ENCODE measurements at regions not wholly inside any gene's neighbourhood (a gene's known extent, or its start where the extent isn't known, plus 50 kb on each side); places are given as distances from the start of the nearest gene placed in this dataset.

GRCh38 chr12:67155863-67156262, 113.3 kb upstream of the CAND1 start:
- Histone ChIP-seq H3K27ac (ENCODE audit: low read depth in 1 of 2, low read length in 2 of 2) (no peak overlapping the region), H3K4me3 (ENCODE audit: low read length) (no peak overlapping the region), H3K36me3 (ENCODE audit: insufficient read depth, low read length) (no peaks in the 10 kb centered on the region), H3K27me3 (ENCODE audit: control insufficient read depth in 1 of 2, insufficient read depth in 2 of 2, low read length in 2 of 2) (peaks cover 0 to 2% of the 10 kb centered on the region in 2 experiments), H3K9me3 (ENCODE audit: control insufficient read depth in 1 of 2, insufficient read depth in 1 of 2, low read length in 2 of 2) (no peaks in the 10 kb centered on the region), H3K4me1 (ENCODE audit: insufficient read depth, low read length) (no peaks in the 10 kb centered on the region)
- intact Hi-C loops (cut with DNase I, micrococcal nuclease) = no loop called here
- Mint-ChIP-seq H3K27ac (no peak overlapping the region), H3K4me3 (no peak overlapping the region), H3K9me3 (no peaks in the 10 kb centered on the region), H3K4me1 (ENCODE audit: low read depth) (no peaks in the 10 kb centered on the region), H3K27me3 (peaks cover 10% of the 10 kb centered on the region), H3K36me3 (ENCODE audit: low read depth) (no peaks in the 10 kb centered on the region)
- ChIA-PET POLR2A (no interaction called here), CTCF (no interaction called here)
- TF ChIP-seq, protein P1, sequence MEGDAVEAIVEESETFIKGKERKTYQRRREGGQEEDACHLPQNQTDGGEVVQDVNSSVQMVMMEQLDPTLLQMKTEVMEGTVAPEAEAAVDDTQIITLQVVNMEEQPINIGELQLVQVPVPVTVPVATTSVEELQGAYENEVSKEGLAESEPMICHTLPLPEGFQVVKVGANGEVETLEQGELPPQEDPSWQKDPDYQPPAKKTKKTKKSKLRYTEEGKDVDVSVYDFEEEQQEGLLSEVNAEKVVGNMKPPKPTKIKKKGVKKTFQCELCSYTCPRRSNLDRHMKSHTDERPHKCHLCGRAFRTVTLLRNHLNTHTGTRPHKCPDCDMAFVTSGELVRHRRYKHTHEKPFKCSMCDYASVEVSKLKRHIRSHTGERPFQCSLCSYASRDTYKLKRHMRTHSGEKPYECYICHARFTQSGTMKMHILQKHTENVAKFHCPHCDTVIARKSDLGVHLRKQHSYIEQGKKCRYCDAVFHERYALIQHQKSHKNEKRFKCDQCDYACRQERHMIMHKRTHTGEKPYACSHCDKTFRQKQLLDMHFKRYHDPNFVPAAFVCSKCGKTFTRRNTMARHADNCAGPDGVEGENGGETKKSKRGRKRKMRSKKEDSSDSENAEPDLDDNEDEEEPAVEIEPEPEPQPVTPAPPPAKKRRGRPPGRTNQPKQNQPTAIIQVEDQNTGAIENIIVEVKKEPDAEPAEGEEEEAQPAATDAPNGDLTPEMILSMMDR (IDR thresholded peaks at IDR 0.05) = no peak
- DNase-seq = no peak
- ATAC-seq (ENCODE audit: poor library complexity) = no peak

DNA sequence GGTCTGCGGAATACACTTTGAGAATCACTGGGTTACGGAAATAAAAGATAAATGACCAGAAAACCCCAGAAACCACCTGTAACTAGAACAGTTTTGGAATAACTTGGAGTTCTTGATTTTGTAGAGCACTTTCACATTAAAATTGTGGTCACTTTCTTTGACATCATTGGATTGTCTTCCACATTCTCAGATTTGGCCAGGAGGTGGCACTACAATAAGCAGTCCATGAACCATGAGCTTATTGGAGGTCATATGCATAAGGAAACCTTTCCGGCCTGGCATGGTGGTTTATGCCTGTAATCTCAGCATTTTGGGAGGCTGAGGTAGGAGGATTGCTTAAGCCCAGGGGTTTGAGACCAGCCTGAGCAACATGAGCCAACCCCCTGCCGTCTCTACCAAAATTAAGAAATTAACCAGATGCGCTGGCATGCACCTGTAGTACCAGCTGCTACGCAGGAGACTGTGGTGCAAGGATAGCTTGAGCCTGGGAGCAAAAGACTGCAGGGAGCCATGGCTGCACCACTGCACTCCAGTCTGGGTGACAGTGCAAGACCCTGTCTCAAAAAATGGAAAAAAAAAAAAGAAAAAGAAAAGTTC, 107.7 kb upstream of the CAND1 start:
- no peaks in the 10 kb centered on the region for H3K4me1 Mint-ChIP-seq (ENCODE audit: low read depth)
- H3K27ac Mint-ChIP-seq = no peak overlapping the region
- Histone ChIP-seq H3K4me3 (ENCODE audit: low read length) (no peak overlapping the region), H3K27ac (ENCODE audit: low read depth in 1 of 2, low read length in 2 of 2) (no peak overlapping the region), H3K4me1 (ENCODE audit: insufficient read depth, low read length) (no peaks in the 10 kb centered on the region), H3K36me3 (ENCODE audit: insufficient read depth, low read length) (no peaks in the 10 kb centered on the region), H3K9me3 (ENCODE audit: control insufficient read depth in 1 of 2, insufficient read depth in 1 of 2, low read length in 2 of 2) (no peaks in the 10 kb centered on the region), H3K27me3 (ENCODE audit: control insufficient read depth in 1 of 2, insufficient read depth in 2 of 2, low read length in 2 of 2) (no peaks in the 10 kb centered on the region)
- ChIA-PET POLR2A (interaction anchor here (1.3 kb wide), 1 partner anchor 108 kb away, joined by 4 read pairs; the partner anchor contains the start of gene CAND1), CTCF (interaction anchor here (1.1 to 1.2 kb wide), 2 partner anchors 11 to 13 kb away, joined by 3 read pairs; no protein-coding TSS in a partner anchor)
- intact Hi-C loops (cut with DNase I, micrococcal nuclease) = no loop called here
- DNase-seq (peak in 10 of 14 experiments; percentile 1 to 57 (median 22)), ATAC-seq (ENCODE audit: poor library complexity) (peak; percentile 58)
- no peak overlapping the region for H3K4me3 Mint-ChIP-seq
- H3K27me3 Mint-ChIP-seq = no peaks in the 10 kb centered on the region
- H3K9me3 Mint-ChIP-seq = no peaks in the 10 kb centered on the region
- TF ChIP-seq, protein P1 (IDR thresholded peaks at IDR 0.05) = peak; percentile 48
- no peaks in the 10 kb centered on the region for H3K36me3 Mint-ChIP-seq (ENCODE audit: low read depth)

- ChIA-PET POLR2A (no interaction called here), CTCF (no interaction called here)
- H3K27me3 ChIP-seq (ENCODE audit: control insufficient read depth in 1 of 2, insufficient read depth in 2 of 2, low read length in 2 of 2) = no peaks in the 10 kb centered on the region
- H3K4me3 Mint-ChIP-seq = no peak overlapping the region
- no peaks in the 10 kb centered on the region for H3K36me3 Mint-ChIP-seq (ENCODE audit: low read depth)
- no peaks in the 10 kb centered on the region for H3K4me1 Mint-ChIP-seq (ENCODE audit: low read depth)
- DNase-seq (no peak), ATAC-seq (ENCODE audit: poor library complexity) (no peak)
- H3K27ac ChIP-seq (ENCODE audit: low read depth in 1 of 2, low read length in 2 of 2) = no peak overlapping the region
- no peak overlapping the region for H3K27ac Mint-ChIP-seq
- no peaks in the 10 kb centered on the region for H3K36me3 ChIP-seq (ENCODE audit: insufficient read depth, low read length)
- H3K9me3 ChIP-seq (ENCODE audit: control insufficient read depth in 1 of 2, insufficient read depth in 1 of 2, low read length in 2 of 2) = no peaks in the 10 kb centered on the region
- H3K4me1 ChIP-seq (ENCODE audit: insufficient read depth, low read length) = no peaks in the 10 kb centered on the region
- intact Hi-C loops (cut with DNase I, micrococcal nuclease) = no loop called here
- H3K4me3 ChIP-seq (ENCODE audit: low read length) = no peak overlapping the region
- peaks cover 30% of the 10 kb centered on the region for H3K27me3 Mint-ChIP-seq
- TF ChIP-seq, protein P1 (IDR thresholded peaks at IDR 0.05) = no peak
- no peaks in the 10 kb centered on the region for H3K9me3 Mint-ChIP-seq
Measured at GRCh38 chr12:67173258-67173657, 95.9 kb upstream of the CAND1 start.
